GM13976 (cell line): ENCODE measurements at regions not wholly inside any gene's neighbourhood (a gene's known extent, or its start where the extent isn't known, plus 50 kb on each side); places are given as distances from the start of the nearest gene placed in this dataset.

Experiments used
- DNase-seq: peaks from one replicate; pipeline ENCODE4 v3.0.0; 2012; ENCODE audit warnings: low spot score
- CTCF ChIP-seq: IDR thresholded peaks from 2 replicates; pipeline ENCODE4 v1.5.1; 2012; ENCODE audit warnings: borderline replicate concordance, mild to moderate bottlenecking; ENCODE audit not compliant: insufficient read depth; ENCODE audit errors: extremely low read depth, missing control alignments, control extremely low read depth
- in situ Hi-C: fragments of 300-500 bp; cut with MboI; formaldehyde crosslinking; loops from one replicate; pipeline ENCODE4 v1.12.0; 2022; ENCODE audit warnings: low sequenced_read_pairs, mixed read lengths, inconsistent platforms; ENCODE audit not compliant: unreplicated experiment

- in situ Hi-C loops, result no loop called here
- TF ChIP-seq CTCF, result no peak
- no peak for DNase-seq
Measured at GRCh38 chr6:40710626-40711330, 123.6 kb upstream of the LRFN2 start.

DNA sequence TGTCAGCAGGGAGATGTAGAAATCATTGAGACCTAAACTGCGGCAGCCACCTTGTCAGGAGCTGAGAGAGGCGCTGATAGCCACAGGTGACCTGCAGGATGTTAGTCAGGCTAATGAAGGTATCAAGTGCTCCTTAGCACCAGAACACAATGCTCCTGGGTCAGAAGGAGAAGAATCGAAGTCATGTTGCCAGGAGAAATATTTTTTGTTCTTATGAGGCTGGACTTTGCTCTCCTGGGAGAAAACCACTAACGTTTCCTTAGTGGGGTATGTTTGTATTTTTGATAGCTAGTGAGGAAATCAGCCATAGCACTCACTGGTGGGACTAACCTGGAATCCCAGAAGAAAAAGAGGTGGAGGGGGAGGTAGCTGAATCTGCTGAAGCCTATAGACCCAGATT, 120.9 kb upstream of the LRFN2 start:
- no peak for DNase-seq
- in situ Hi-C loops, result no loop called here

DNA sequence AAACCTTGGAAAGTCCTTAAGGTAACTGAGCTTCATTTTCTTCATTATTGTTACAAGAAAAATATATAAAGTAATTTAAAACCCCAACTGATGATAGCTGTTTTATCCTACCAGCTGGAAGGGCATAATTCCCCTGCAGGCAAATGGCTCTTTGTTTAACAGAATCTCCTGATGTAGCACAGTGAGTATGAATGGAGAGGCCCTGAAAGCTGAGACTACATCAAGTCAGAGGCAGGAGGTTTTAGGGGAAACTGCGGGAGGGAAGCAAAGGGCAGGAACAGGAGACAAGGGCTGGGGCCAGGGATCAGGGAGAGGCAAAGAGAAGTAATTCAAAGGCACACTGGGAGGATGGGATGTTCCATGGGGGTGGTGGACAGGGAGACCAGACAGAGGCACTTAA, 119.0 kb upstream of the LRFN2 start:
- DNase-seq, result no peak

More for the DNA sequence above, 120.9 kb upstream of the LRFN2 start:
- TF ChIP-seq CTCF, result no peak

GRCh38 chr6:40705354-40705753, 118.2 kb upstream of the LRFN2 start:
- no peak for TF ChIP-seq CTCF
- DNase-seq, result no peak
- in situ Hi-C loops, result no loop called here

More for the DNA sequence above, 119.0 kb upstream of the LRFN2 start:
- in situ Hi-C loops, result no loop called here
- TF ChIP-seq CTCF, result no peak

DNA sequence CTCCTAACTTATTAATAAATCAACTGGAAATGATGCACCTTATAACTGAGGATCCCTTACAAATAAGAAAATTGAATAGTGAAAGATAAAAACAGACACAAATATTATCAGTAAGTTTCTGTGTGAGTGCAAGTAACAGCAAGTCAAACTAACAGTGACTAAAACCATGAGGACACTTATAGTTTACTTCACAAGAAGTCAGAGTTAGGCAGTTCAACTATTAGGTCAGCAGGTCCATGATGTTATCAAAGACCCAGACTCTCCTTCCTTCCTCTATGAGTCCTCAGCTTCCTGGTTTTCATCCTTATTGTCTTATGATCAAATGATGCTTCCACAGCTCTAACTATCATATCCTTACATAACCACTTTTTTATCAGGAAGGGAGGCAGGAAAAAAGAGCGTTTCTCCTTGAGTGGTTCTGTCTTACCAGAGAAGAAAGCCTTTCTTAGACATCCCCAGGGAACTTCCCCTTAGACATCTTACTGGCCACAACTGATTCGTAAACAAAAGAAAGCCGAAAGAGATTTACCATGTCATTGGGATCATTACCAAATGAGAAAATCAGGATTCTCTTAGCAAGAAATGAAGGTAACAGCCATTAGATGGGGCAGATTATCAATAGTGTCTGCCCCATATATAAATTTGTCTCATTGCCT, 114.3 kb upstream of the LRFN2 start:
- no peak for TF ChIP-seq CTCF
- in situ Hi-C loops, result no loop called here
- no peak for DNase-seq

DNA sequence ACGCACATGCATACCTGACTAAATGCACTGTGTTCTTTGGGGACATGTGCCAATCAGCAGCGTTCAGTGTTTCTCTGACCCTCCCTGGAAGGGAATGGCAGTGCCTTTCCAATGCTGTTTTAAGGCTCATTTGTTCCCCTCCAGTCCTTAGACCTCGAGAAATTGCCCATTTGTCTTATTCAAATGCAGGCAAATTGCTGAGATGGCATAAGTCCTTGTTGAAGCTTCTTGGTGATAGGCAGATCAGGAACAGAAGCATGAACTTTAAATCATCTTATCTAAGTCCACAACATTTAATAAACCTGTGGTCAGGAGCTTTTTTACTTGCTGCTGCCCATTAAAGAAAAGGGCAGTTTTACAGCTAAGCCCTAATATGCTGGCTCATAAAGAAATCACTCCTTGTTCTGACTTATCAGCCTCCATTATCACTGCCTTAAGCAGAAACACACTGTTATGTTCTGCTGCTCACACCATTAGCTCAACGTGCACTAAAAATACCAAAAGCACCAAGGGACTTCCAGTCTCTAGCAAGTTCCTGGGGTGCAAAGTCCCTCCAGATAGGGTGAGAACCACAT, 112.9 kb upstream of the LRFN2 start:
- in situ Hi-C loops, result no loop called here
- no peak for DNase-seq
- no peak for TF ChIP-seq CTCF
